COLO829 (cell line): ENCODE measurements at regions not wholly inside any gene's neighbourhood (a gene's known extent, or its start where the extent isn't known, plus 50 kb on each side); places are given as distances from the start of the nearest gene placed in this dataset.

Source experiments
- DNase-seq: peaks from one replicate; pipeline ENCODE4 v3.0.0; 2012; ENCODE audit warnings: low spot score

GRCh38 chr14:66070542-66071319 lies 415.4 kb upstream of the CCDC196 start:
- DNase-seq: peak; percentile 59

- DNase-seq: no peak
Observed at GRCh38 chr14:66072190-66073084, 413.7 kb upstream of the CCDC196 start.

- no peak for DNase-seq
Observed at GRCh38 chr14:66074537-66074936, 411.6 kb upstream of the CCDC196 start.

GRCh38 chr14:66076176-66076575 lies 410.0 kb upstream of the CCDC196 start:
- DNase-seq: no peak

- no peak for DNase-seq
Observed at GRCh38 chr14:66078006-66078405, 408.2 kb upstream of the CCDC196 start.

GRCh38 chr14:66081594-66082376 lies 404.4 kb upstream of the CCDC196 start:
- no peak for DNase-seq

- no peak for DNase-seq
Observed at GRCh38 chr14:66085224-66085623, 400.9 kb upstream of the CCDC196 start.

GRCh38 chr14:66085665-66086064 lies 400.5 kb upstream of the CCDC196 start:
- DNase-seq: no peak

GRCh38 chr14:66087231-66087630 lies 398.9 kb upstream of the CCDC196 start:
- DNase-seq: no peak

GRCh38 chr14:66088656-66089055 lies 397.5 kb upstream of the CCDC196 start:
- no peak for DNase-seq

- no peak for DNase-seq
Observed at GRCh38 chr14:66092206-66092605, 394.0 kb upstream of the CCDC196 start.

GRCh38 chr14:66092748-66093147 lies 393.4 kb upstream of the CCDC196 start:
- DNase-seq: no peak

- no peak for DNase-seq
Observed at GRCh38 chr14:66094001-66094727, 392.0 kb upstream of the CCDC196 start.

- DNase-seq: no peak
Observed at GRCh38 chr14:66099451-66099850, 386.7 kb upstream of the CCDC196 start.

GRCh38 chr14:66099931-66100330 lies 386.2 kb upstream of the CCDC196 start:
- DNase-seq: no peak

GRCh38 chr14:66101662-66102061 lies 384.5 kb upstream of the CCDC196 start:
- DNase-seq: no peak

GRCh38 chr14:66104486-66104885 lies 381.7 kb upstream of the CCDC196 start:
- no peak for DNase-seq

GRCh38 chr14:66105815-66106214 lies 380.4 kb upstream of the CCDC196 start:
- DNase-seq: peak; percentile 22

GRCh38 chr14:66109426-66109825 lies 376.7 kb upstream of the CCDC196 start:
- no peak for DNase-seq

GRCh38 chr14:66111891-66112290 lies 374.3 kb upstream of the CCDC196 start:
- DNase-seq: no peak

- no peak for DNase-seq
Observed at GRCh38 chr14:66114071-66114470, 372.1 kb upstream of the CCDC196 start.
